Astrocyte of the spinal cord (primary cell): ENCODE measurements at regions not wholly inside any gene's neighbourhood (a gene's known extent, or its start where the extent isn't known, plus 50 kb on each side); places are given as distances from the start of the nearest gene placed in this dataset.

ENCODE experiments used
- DNase-seq: peaks from one replicate; pipeline ENCODE4 v3.0.0; 2011; ENCODE audit warnings: low read depth, low spot score
- H3K4me3 ChIP-seq: 2 replicates; pipeline ENCODE4 v1.5.1; 2011; ENCODE audit warnings: low read depth, mild to moderate bottlenecking, low read length, moderate library complexity
- CTCF ChIP-seq: IDR thresholded peaks from 2 replicates; pipeline ENCODE4 v1.5.1; 2012; ENCODE audit warnings: low read depth, mild to moderate bottlenecking, low read length, inconsistent platforms
- in situ Hi-C: cut with HindIII; loops from 2 replicates; pipeline ENCODE4 v1.10.0; 2017; ENCODE audit warnings: low sequenced_read_pairs

GRCh38 chr21:15586752-15587427 is 142.9 kb upstream of the USP25 start:
- in situ Hi-C loops: no loop called here
- TF ChIP-seq CTCF: no peak
- no peak overlapping the region for H3K4me3 ChIP-seq
- DNase-seq: no peak

GRCh38 chr21:15592271-15592860 is 137.4 kb upstream of the USP25 start:
- in situ Hi-C loops: no loop called here
- TF ChIP-seq CTCF: peak; percentile 50
- DNase-seq: peak; percentile 59
- H3K4me3 ChIP-seq: no peak overlapping the region

- in situ Hi-C loops: no loop called here
These were observed 136.8 kb upstream of the USP25 start for GRCh38 chr21:15592957-15593356.

GRCh38 chr21:15601390-15601789 is 128.4 kb upstream of the USP25 start:
- TF ChIP-seq CTCF: no peak
- DNase-seq: no peak
- in situ Hi-C loops: no loop called here
- H3K4me3 ChIP-seq: no peak overlapping the region

More at GRCh38 chr21:15592957-15593356, 136.8 kb upstream of the USP25 start:
- no peak overlapping the region for H3K4me3 ChIP-seq
- DNase-seq: no peak
- TF ChIP-seq CTCF: no peak

- no peak for TF ChIP-seq CTCF
- no peak overlapping the region for H3K4me3 ChIP-seq
- in situ Hi-C loops: no loop called here
- peak; percentile 46 for DNase-seq
These were observed 125.4 kb upstream of the USP25 start for GRCh38 chr21:15604413-15604812.

- no peak overlapping the region for H3K4me3 ChIP-seq
- TF ChIP-seq CTCF: no peak
- peak; percentile 30 for DNase-seq
- in situ Hi-C loops: no loop called here
These were observed 115.0 kb upstream of the USP25 start for GRCh38 chr21:15614766-15615165.
